ENCODE measurements at regions not wholly inside any gene's neighbourhood (a gene's known extent, or its start where the extent isn't known, plus 50 kb on each side); places are given as distances from the start of the nearest gene placed in this dataset.
"Not testable (repeated sequence)": the region's sequence is repeated elsewhere in the genome, so short reads cannot be mapped to it uniquely, and the experiment has no call there.

- no peak for DNase-seq
These were observed 352.1 kb upstream of the CFAP20DC start for GRCh38 chr3:59401924-59402323.

- no peak for DNase-seq
These were observed 342.3 kb upstream of the CFAP20DC start for GRCh38 chr3:59392116-59392515.

DNA sequence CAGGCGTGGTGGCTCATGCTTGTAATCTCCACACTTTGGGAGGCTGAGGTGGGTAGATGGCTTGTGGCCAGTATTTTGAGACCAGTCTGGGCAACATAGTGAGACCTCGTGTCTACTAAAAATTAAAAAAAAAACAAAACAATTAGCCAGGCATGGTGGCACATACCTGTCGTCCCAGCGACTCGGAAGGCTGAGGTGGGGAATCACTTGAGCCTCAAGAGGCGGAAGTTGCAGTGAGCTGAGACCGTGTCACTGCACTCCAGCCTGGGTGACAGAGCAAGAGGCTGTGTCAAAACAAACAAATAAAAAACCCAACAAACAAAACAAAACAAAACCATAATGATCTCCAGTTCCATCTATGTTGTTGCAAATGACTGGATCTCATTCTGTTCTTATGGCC, 341.3 kb upstream of the CFAP20DC start:
- DNase-seq: no peak

- peak; percentile 23 for DNase-seq
These were observed 338.9 kb upstream of the CFAP20DC start for GRCh38 chr3:59388555-59389270.

- peak; percentile 6 for DNase-seq
These were observed 336.3 kb upstream of the CFAP20DC start for GRCh38 chr3:59386165-59386564.

- no peak for DNase-seq
These were observed 335.7 kb upstream of the CFAP20DC start for GRCh38 chr3:59385547-59385946.

DNA sequence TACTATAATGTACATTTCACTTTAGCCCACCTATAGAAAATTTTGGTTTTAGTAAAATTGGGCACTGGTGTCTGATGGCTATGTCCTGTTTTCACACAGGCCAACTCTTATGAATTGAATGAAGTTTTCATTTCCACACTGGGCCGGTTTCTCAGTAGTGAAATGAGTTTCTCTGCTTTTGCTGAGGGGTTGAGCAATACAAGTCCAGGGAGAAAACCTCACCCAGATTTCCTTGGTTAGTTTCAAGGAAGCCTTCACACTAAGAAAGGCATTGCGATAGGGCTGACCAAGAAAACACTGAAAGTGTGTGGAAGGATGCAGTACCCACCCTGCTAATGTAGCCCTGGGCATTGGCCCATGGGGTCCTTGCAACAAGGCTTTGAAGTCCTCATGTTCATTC, 331.5 kb upstream of the CFAP20DC start:
- no peak for DNase-seq

DNA sequence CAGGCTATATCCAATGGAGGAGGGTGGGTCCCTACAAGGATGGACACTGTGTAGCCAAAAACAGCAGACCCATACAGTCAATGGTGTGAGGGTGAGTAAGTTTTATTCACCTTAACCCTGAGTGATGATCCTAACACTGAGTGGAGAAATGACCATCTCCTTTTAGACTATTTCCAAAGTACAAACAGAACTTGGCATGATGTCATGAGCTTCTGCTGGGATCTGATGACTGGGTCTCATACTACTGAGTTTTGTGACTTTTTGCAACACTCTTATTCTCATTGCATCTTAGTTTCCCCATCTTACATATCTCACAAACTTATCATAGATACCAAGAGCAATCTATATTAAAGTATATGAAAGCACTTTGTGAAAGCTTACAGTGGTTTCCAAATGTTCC, 330.3 kb upstream of the CFAP20DC start:
- DNase-seq: no peak

- DNase-seq: peak; percentile 11
These were observed 325.0 kb upstream of the CFAP20DC start for GRCh38 chr3:59374818-59375211.

GRCh38 chr3:59374091-59374817, 324.4 kb upstream of the CFAP20DC start:
- DNase-seq: no peak

- DNase-seq: no peak
These were observed 322.5 kb upstream of the CFAP20DC start for GRCh38 chr3:59372346-59372745.

- no peak for DNase-seq
These were observed 319.3 kb upstream of the CFAP20DC start for GRCh38 chr3:59368900-59369675.

- DNase-seq: no peak
These were observed 317.3 kb upstream of the CFAP20DC start for GRCh38 chr3:59367150-59367549.

- no peak for DNase-seq
These were observed 316.4 kb upstream of the CFAP20DC start for GRCh38 chr3:59366218-59366617.

- no peak for DNase-seq
These were observed 314.7 kb upstream of the CFAP20DC start for GRCh38 chr3:59364496-59364895.

GRCh38 chr3:59360312-59360711, 310.5 kb upstream of the CFAP20DC start:
- not testable (repeated sequence) for DNase-seq

DNA sequence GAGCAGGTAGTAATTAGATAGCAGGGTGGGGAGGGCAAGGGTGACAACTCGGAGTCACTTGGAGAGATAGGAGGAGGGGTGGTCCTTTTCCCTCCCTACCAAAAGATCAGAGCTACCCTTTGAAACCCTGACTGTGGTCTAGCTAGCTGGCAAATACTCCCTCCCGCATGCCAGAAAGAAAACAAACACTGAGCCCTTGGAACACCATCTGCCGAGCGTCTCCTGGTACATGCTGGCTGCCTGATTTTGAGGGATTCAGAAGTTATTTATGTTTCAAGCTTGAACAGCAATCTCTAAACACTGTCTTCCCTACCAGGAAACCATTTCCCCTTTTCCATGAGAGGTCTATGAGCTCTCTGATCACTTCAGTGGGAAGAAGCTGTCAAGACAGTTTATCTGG, 291.6 kb upstream of the CFAP20DC start:
- no peak for DNase-seq

- DNase-seq: no peak
These were observed 290.0 kb upstream of the CFAP20DC start for GRCh38 chr3:59339818-59340217.

DNA sequence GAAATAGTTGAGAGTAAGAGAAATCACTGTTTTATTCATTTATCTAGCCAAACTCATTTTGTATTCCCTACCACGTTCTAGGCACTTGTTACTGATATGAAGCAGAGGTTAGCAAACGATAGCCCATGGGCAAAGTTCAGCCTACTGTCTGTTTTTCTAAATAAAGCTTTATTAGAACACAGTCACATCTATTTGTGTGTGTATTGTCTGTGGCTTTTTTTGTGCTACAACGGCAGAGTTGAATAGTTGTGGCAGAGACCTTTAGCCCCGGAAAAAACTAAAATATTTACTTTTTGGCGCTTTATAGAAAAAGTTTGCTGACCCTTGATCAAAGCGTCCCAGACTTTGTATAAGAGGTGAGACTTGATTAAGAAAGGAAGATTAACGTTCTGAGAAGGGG, 289.1 kb upstream of the CFAP20DC start:
- no peak for DNase-seq

GRCh38 chr3:59335338-59335737, 285.5 kb upstream of the CFAP20DC start:
- no peak for DNase-seq

DNA sequence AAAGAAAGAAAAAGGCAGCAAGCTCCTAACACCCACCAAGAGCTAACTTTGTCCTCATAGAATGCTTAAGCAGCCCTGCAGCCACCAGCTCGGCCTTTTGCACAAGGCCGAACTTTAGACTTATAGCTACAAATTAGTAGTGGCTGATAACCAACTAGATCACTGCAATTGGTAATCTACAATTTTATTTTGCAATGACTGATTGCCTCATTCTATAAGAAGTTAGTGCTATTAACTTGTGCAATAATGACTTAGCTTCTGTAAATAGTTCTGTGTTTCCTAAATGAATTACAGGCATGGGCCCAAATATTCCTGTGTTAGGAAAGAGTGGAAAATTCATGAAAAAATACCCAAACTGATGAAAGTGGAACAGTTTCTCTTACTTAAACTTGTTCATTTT, 284.8 kb upstream of the CFAP20DC start:
- no peak for DNase-seq

DNA sequence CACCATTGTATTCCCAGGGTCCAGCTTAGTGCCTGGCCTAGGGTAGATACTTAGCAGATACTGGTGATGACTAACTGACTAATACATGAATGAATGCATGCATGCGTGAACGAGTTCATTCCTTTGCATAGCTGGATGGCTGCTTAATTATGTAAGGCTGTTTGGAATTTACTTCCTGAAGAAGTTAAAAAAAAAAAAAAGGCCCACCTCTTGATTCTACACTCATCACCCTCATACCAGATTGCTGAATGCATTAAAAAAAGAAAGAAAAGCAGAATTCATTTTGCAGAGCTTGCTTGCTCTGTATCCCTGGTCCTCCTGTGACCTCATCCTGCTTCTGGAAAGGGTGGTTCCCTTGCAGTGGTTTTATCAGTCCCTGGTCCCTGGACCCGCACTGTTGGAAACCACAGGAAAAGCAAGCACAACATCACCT, 277.6 kb upstream of the CFAP20DC start:
- no peak for DNase-seq

GRCh38 chr3:59326246-59327024, 276.6 kb upstream of the CFAP20DC start:
- DNase-seq: no peak
